H1 (cell line): ENCODE measurements at regions not wholly inside any gene's neighbourhood (a gene's known extent, or its start where the extent isn't known, plus 50 kb on each side); places are given as distances from the start of the nearest gene placed in this dataset.

ENCODE experiments used
- MAX ChIP-seq: IDR thresholded peaks from 2 replicates; pipeline ENCODE4 v1.6.1; 2012; ENCODE audit warnings: inconsistent platforms
- POLR2AphosphoS5 ChIP-seq: IDR thresholded peaks from 2 replicates; pipeline ENCODE4 v1.6.1; 2011; ENCODE audit warnings: low read depth, low read length
- SIN3A ChIP-seq, 2 experiments: IDR thresholded peaks in 1 of 2; conservative IDR thresholded peaks in 1 of 2; 2 replicates each; pipeline ENCODE4 v1.6.1; 2011 to 2012; ENCODE audit warnings: low read length in 2 of 2, improper control_type of control experiment in 1 of 2, low read depth in 1 of 2, mild to moderate bottlenecking in 1 of 2
- TAF1 ChIP-seq: IDR thresholded peaks from 2 replicates; pipeline ENCODE4 v1.6.1; 2011; ENCODE audit warnings: mild to moderate bottlenecking, low read depth, low read length
- TF ChIP-seq, protein P1 (sequence below), 3 experiments: IDR thresholded peaks; 1 replicate in 2 of 3; 2 replicates in 1 of 3; pipeline versions ENCODE4 v1.5.1 to v1.6.1; 2011; ENCODE audit warnings: low read length in 3 of 3, mild to moderate bottlenecking in 3 of 3, inconsistent platforms in 2 of 3, low read depth in 1 of 3, moderate library complexity in 1 of 3; ENCODE audit not compliant: insufficient read depth in 1 of 3; ENCODE audit errors: control extremely low read depth in 1 of 3

DNA sequence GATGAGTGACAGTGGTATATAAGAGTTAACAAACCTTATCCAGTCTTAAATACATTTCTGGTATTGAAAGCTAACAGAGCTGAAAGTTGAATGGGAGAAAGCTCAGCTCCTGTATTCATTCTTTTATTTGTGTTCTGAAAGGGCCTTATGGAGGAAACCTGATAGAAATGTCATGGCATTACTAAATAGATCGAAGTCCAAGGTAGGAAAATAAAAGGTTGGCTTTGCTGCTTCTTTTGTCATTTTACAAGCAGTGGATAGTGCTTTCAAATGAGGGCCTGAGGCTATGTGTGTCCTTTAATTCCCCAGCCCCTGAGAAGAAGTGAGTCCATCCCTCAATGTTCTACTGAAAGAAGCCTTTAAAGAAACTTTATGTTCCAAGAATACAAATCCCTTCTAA, 974.3 kb upstream of the INTU start:
- TF ChIP-seq, protein P1, sequence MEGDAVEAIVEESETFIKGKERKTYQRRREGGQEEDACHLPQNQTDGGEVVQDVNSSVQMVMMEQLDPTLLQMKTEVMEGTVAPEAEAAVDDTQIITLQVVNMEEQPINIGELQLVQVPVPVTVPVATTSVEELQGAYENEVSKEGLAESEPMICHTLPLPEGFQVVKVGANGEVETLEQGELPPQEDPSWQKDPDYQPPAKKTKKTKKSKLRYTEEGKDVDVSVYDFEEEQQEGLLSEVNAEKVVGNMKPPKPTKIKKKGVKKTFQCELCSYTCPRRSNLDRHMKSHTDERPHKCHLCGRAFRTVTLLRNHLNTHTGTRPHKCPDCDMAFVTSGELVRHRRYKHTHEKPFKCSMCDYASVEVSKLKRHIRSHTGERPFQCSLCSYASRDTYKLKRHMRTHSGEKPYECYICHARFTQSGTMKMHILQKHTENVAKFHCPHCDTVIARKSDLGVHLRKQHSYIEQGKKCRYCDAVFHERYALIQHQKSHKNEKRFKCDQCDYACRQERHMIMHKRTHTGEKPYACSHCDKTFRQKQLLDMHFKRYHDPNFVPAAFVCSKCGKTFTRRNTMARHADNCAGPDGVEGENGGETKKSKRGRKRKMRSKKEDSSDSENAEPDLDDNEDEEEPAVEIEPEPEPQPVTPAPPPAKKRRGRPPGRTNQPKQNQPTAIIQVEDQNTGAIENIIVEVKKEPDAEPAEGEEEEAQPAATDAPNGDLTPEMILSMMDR (IDR thresholded peaks at IDR 0.05; ENCODE audit: control extremely low read depth in 1 of 3, insufficient read depth in 1 of 3, low read depth in 1 of 3, low read length in 3 of 3) = no peak
- TF ChIP-seq MAX (no peak), TAF1 (no peak), POLR2AphosphoS5 (no peak), SIN3A (conservative IDR thresholded peaks at IDR 0.05 in 1 of 2, IDR thresholded peaks at IDR 0.05 in 1 of 2; ENCODE audit: low read depth in 1 of 2, low read length in 2 of 2) (no peak)
